ENCODE measurements at regions not wholly inside any gene's neighbourhood (a gene's known extent, or its start where the extent isn't known, plus 50 kb on each side); places are given as distances from the start of the nearest gene placed in this dataset.

DNA sequence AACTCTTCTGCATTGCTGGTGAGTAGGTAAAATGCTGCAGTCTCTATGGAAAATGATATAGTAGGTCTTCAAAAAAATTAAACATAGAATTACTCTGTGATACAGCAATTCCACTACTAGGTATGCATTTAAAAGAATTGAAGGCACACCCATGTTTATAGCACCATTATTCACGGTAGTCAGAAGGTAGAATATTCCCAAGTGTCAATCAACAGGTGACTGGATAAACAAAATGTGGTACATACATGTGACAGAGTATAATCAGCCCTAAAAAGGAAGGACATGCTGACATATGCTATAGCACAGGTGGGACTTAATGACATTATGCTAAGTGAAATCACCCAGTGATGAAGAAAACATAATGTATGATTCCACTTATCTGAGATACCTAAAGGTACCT, 123.3 kb downstream of the CCER1 start:
- no peak for TF ChIP-seq CTCF (IDR thresholded peaks at IDR 0.05; ENCODE audit: insufficient read depth, missing control alignments)
- FAIRE-seq, result no peak

GRCh38 chr12:90829044-90829443, 125.9 kb downstream of the CCER1 start:
- FAIRE-seq (no peak), DNase-seq (ENCODE audit: insufficient read length, low spot score) (no peak)
- no peak for TF ChIP-seq CTCF (IDR thresholded peaks at IDR 0.05; ENCODE audit: insufficient read depth, missing control alignments)

More for the DNA sequence above, 123.3 kb downstream of the CCER1 start:
- no peak for DNase-seq (ENCODE audit: insufficient read length, low spot score)

DNA sequence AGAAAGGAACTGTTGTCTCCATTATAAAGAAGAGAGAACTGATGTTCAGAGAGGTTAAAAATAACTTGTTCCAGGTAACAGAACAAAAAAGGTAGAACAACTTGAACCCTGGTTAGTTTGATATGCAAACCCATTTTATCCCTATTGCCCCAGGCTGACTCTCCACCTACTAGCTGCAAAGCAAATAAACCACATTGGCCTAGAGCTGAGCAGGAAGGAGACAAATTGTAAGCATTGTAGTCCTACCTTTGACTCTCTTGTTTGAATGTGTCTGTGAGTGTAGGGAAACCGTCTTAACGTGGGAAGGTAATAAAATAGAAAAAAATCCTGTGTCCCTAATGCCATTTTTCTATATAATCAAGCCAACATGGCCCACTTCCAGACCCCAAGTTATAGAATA, 126.4 kb downstream of the CCER1 start:
- TF ChIP-seq CTCF (IDR thresholded peaks at IDR 0.05; ENCODE audit: insufficient read depth, missing control alignments), result no peak
- no peak for FAIRE-seq
- no peak for DNase-seq (ENCODE audit: insufficient read length, low spot score)

GRCh38 chr12:90827567-90827966, 127.4 kb downstream of the CCER1 start:
- DNase-seq (ENCODE audit: insufficient read length, low spot score) (no peak), FAIRE-seq (no peak)
- TF ChIP-seq CTCF (IDR thresholded peaks at IDR 0.05; ENCODE audit: insufficient read depth, missing control alignments), result no peak

DNA sequence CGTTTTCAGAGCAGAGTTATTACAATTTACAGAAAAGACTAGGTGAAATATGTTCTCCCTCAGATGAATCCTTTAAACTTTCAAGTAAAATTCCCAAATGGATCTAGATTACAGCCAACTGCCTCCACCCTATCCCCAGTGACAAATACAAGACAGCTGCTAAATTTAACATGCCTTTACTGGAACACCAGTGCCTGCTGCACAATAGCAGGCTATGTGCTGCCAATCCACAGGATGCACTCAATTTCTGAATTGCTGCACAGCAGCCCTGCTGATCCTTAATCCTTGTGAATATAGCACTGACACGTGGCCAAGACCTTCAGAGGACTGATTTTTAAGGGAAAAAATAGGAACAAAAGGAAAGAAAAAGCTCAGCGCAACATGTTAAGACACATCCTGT, 128.9 kb downstream of the CCER1 start:
- DNase-seq (ENCODE audit: insufficient read length, low spot score), result no peak
- FAIRE-seq, result no peak
- TF ChIP-seq CTCF (IDR thresholded peaks at IDR 0.05; ENCODE audit: insufficient read depth, missing control alignments), result no peak

DNA sequence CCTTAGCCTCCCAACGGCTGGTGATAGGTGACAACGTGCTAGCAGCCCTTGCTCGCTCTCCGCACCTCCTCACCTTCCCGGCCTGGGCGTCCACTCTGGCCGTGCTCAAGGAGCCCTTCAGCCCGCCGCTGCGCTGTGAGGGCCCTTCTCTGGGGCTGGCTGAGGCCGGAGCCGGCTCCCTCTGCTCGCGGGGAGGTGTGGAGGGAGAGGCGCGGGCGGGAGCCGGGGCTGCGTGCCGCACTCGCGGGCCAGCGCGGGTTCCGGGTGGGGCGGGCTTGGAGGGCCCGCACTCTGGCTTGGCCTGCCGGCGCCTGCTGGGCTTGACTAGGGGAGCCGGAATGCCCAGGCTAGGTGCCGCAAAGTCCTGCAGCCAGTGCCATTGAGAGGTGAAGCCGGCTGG, 131.1 kb downstream of the CCER1 start:
- no peak for TF ChIP-seq CTCF (IDR thresholded peaks at IDR 0.05; ENCODE audit: insufficient read depth, missing control alignments)
- DNase-seq (ENCODE audit: insufficient read length, low spot score), result no peak
- FAIRE-seq, result no peak

DNA sequence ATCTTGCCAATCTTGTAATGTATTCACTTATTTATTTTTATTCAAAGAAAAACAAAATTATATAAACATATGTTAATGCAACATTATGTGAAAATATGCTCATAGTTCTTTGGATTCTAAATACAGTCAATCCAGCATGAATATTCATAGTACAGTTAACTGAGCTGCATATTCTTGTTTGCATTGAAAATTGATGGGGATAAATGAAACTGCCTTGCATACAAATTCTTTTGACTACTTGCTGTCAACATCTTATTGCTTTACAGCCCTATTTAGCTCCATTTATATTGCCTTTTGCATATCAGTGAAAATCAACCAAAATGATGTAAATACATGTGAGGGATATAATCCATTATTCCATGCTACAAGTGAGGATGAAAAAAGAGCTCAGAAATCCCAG, 135.3 kb downstream of the CCER1 start:
- FAIRE-seq, result no peak

More for the DNA sequence above, 135.3 kb downstream of the CCER1 start:
- TF ChIP-seq CTCF (IDR thresholded peaks at IDR 0.05; ENCODE audit: insufficient read depth, missing control alignments), result no peak
- DNase-seq (ENCODE audit: insufficient read length, low spot score), result no peak

All from D721Med (cell line).